ENCODE measurements at regions not wholly inside any gene's neighbourhood (a gene's known extent, or its start where the extent isn't known, plus 50 kb on each side); places are given as distances from the start of the nearest gene placed in this dataset.
"Not testable (repeated sequence)": the region's sequence is repeated elsewhere in the genome, so short reads cannot be mapped to it uniquely, and the experiment has no call there.

DNA sequence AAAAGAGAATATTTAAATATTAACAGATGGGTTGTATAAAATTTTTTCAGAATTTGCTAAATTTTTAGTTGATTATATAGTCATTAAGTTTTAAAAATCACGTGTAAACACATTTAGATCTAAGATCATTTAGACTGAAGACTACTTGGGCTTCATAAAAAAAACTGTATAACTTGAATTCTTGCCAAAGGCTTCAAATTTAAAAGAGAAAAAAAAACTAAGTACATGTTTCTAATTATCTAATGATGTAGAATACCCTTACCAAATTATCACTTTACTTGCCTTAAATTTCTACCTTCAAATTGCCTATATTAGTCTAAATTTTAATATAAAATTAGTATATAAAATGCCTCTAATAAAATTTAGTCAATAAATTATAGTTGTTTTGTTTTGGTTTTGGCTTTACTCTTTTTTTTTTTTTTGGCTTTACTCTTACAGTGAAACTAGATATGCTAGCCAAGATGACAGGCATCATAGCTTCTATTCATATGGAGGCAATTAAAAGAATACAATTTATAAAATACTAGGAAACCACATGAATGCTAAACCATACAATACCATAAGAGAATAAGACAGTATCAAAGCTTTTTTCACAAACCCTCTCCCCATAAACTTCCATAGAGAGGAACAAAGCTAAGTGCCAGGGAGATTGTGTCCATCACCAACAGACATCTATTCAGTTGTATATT is 183.1 kb upstream of the KCNMB2 start:
- DNase-seq (ENCODE audit: low spot score): no peak

DNA sequence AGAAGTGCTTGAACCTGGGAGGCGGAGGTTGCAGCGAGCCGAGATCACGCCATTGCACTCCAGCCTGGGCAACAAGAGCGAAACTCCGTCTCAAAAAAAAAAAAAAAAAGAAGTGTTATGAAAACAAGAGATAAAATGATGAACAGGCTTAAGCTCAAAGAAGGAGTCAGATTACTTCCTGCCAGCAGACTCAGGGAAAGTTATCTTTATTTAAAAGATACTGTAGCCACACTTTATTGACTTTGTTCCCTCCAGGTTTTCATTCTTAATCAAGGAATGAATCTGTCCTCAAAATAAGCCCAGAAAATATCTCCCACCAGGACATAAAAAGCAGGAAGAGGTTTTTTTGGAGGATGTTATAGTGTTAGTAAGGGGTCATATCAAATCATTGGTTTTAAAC is 176.5 kb upstream of the KCNMB2 start:
- DNase-seq (ENCODE audit: low spot score): no peak

DNA sequence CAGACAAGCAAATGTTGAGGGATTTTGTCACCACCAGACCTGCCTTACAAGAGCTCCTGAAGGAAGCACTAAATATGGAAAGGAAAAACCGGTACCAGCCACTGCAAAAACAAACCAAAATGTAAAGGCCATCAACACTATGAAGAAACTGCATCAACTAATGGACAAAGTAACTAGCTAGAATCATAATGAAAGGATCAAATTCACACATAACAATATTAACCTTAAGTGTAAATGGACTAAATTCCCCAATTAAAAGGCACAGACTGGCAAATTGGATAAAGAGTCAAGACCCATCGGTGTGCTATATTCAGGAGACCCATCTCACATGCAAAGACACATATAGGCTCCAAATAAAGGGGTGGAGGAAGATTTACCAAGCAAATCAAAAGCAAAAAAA is 173.2 kb upstream of the KCNMB2 start:
- not testable (repeated sequence) for DNase-seq (ENCODE audit: low spot score)

DNA sequence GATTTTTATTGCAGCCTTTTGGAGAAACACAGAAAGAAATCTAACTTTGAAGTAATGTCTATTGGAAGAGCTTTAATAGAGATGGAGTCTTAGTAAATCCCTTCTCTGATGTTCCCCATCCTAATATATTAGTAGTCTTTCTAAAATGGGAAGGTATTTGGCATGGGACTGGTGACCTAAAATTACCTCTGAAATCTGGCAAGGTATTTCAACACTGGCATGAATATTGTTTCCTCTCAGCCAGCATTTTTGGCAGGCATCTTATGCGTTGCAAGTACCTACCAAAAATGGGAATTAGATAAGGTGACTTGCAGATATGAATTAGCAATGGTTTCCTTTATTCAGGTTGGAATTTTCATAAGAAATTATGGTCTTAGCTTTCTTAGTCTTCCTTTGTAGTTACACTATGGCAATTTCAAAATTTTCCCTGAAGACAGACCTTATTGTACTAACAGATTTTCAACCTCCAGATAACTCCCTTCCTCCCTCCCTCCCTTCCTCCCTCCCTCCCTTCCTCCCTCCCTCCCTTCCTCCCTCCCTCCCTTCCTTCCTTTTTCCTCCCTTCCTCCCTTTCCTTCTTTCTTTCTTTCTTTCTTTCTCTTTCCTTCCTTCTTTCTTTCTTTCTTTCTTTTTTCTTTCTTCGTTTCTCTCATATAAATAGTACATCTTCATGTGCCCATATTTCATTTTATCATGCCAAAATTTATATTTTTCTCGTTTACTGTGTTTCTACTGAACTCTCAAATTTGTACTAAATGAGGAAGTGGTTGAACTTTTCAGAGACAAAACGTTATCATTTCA is 168.2 kb upstream of the KCNMB2 start:
- peak; percentile 22 for DNase-seq (ENCODE audit: low spot score)

DNA sequence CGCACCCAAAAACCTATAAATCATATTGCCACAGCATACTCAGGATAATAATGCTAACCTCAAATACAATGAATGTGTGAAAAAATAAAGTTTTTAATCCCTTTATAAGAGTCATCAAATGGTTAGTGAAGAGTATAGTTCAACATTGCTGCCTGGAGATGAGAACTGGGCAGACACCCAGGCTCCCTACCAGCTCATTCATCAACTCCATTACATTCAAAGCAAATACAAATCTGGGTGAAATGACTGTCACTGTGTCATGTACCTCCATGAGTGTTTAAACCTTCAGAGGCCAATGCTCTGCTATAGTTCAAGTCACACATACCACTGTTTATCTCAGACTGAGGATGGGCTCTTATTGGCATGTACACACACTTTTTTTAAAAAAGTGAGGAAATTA is 167.2 kb upstream of the KCNMB2 start:
- no peak for DNase-seq (ENCODE audit: low spot score)

DNA sequence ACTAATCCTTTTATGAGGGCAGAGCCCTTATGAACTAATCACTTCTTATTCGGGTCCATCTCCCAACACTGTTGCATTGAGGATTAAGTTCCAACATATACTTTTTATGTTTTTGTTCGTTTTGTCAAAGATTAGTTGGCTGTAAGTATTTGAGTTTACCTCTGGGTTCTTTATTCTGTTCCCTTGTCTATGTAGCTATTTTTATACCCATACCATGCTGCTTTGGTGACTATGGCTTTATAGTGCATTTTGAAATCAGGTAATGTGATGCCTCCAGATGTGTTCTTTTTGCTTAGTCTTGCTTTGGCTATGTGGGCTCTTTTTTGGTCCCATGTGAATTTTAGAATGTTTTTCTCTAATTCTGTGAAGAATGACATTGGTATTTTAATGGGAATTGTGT is 166.4 kb upstream of the KCNMB2 start:
- DNase-seq (ENCODE audit: low spot score): no peak

DNA sequence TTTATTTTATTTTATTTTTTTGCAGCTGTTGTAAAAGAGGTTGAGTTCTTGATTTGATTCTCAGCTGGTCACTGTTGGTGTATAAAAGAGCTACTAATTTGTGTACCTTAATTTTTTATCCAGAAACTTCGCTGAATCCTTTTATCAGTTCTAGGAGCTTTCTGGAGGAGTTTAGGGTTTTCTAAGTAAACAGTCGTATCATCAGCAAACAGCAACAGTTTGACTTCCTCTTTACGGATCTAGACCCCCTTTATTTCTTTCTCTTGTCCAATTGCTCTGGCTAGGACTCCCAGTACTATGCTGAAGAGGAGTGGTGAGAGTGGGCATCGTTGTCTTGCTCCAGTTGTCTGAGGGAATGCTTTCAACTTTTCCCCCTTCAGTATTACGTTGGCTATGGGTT is 165.8 kb upstream of the KCNMB2 start:
- no peak for DNase-seq (ENCODE audit: low spot score)

DNA sequence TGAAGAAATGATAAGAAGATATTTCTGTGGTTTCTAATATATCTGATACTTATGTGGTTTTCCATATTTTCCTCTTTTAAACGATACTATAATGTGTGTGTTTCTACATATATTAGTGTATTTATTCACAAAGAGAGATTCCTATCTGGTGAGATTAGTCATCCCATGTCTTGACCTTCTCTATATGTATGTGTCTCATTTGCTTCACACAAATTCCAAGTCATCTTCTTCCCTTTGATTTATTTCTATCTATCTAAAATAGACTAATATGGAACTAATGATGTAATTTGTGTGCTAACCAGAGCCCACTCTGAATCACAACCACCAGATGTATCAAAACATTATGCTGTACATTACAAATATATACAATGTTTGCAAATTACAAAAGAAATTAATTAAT is 154.7 kb upstream of the KCNMB2 start:
- DNase-seq (ENCODE audit: low spot score): no peak

DNA sequence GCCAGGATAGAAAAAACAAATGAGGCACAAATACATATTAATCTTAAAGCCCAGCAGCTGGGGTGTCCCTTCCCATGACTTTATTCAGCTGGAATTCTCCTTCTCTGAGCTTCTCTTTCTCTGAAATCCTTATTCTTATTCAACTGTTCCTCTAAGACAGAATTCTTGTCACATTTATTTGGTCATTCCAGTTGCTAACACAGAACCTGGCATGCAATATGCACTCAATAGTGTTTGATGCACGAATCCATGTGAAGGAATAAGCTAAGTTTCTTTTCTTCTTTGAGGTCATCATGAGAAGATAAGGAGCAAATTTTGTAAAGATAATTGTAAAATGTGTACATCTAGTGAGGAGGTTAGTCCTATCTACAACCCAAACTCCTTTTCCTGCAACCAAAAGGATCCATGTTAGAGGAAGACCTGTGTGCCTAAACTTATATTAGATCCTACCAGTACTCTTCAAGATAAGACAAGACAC is 154.2 kb upstream of the KCNMB2 start:
- no peak for DNase-seq (ENCODE audit: low spot score)

DNA sequence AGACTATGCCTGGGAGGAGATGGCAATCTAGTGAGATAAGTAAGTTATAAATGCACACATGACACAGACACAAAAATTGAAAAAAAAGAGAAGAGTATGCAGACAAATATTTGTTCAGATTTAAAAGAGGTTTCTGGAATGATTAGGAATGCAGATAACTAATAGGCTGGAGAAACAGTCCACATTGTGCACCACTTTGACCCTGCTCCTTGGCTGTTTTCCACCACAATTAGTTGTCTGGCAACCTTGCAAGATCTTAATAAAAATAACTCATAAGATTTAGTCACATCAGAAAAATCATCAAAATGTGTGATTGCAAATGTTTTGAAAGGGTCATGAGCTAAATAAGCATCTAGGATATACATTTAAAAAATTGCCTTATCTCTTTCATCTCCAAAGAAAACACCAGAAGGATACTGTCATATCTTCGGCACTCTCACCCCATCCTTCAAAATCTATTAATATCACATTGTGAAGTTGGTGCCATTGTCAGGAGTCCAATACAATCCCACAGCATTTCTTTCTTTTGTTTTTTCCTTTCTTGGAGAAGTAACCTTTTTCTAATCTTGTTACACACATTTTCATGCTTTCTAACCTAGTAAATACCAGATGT is 153.7 kb upstream of the KCNMB2 start:
- DNase-seq (ENCODE audit: low spot score): no peak

DNA sequence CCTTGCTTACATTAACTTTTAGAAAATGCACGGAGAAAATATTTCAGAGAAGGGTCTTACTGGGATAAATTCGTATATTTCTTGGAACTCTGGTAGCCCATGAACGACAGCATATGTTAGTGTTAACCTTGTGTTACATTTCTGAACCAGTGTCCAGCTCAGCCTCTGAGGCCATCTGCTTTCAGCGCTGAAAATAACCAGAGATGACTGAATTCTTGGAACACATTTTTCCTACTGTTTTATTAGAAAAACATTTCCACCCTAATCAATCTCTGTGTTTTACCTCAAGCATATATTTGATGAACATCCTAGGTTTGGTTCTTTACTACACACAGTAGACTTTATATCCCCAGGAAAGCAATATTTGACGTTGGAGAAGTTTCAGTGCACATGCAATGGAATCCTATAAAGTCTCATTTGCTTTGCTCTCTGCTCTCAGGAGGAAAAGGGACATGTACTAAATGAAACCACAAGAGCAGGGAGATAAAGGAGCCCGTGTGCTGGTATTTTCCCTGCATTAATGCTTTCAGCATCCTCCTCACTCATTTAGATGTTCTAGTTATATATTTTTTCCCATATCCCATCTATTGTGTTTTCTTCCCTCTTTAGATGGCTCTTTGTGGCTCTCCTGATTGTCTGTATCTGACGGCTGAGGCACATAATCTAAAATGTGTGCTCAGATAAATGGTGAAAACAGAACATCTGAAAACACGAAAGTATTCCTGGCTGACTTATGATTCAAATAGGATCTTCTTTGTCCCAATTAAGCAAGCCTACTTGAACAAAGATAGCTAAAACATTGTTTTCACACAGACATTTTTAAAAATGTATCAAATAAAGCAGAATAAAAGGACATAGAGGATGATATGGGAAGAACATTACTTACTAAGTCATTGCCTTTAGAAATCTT is 151.7 kb upstream of the KCNMB2 start:
- DNase-seq (ENCODE audit: low spot score): peak; percentile 41

DNA sequence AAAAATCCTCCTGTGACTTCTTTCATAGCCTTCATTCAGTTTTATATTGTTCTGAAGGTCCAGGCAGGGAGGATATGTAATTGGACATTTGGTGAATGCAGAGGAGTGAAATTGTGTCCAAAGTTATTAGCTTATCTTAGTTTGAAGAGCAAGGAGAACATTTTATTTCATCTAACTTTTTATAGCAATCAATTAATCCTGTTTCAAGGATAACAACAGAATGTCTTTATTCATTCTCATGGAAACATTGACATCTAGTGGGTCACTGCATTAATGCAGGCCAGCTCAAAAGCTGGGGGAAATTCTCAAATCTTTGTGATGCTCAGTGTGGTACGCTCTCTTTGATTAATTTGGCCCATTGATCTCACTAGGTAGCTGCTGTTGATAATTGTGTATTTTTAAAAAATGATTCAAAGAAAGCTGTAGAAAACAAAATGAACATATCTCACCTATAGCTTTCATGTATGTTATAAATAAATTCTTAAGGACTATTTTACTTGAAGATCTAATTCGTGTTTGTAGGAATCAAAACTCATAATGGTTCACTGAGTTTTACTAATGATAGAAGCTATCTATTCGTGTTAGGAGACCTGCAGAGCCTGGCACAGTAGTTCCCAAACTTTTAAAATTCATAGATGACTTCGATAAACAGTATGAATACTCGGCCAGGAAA is 150.8 kb upstream of the KCNMB2 start:
- DNase-seq (ENCODE audit: low spot score): peak; percentile 70

DNA sequence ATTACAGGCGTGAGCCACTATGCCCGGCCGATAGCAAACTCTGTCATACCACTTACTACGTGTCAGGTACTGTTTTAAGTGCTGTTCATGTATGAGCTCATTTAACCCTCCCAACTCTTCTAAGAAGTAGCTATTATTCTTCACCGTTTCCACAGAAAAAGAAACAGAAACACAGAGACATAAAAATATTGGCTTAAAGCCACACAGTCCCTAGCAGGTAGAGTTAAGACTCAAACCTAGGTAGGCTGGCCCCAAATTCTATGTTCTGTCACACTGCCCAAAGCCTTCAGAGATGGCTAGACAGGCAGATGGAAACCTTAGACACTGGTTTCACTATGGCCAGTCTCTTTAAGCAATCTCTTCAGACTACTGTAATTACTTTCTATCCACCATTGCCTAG is 149.8 kb upstream of the KCNMB2 start:
- no peak for DNase-seq (ENCODE audit: low spot score)

DNA sequence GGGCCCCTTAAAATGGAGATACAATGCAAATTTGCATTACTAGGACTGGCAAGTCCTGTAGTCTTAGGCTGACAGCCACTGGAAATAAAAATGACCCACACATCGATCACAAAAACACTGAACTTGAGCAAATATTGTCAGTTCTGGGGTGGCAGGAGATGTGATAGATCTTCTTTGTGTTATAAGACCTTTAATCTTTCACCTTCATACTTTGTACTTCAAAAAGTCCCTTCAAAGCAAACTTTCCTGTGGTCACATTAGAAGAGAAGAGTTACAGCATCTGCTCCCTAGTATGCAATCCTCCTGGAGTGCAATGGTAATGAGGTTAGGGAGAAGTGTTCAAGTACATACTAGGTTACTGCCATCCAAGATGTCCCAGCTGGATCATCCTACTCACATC is 149.4 kb upstream of the KCNMB2 start:
- no peak for DNase-seq (ENCODE audit: low spot score)

DNA sequence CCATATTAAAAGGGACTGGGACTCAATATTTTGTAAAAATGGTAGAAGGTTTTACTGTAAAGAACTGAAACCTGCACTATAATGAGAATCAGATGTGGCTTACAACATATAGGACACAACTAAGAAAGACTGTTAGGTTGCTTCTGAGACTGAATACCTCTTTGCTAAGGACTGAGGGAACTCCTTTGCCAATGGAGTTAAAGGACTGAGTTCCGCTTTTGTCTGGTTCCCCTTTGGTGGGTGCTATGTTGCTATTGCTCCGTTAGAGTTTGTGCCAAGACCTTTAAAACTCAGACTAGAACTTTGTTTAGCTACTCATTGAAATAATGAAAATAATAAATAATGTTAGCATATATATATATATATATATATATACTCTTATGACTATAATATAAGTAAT is 147.8 kb upstream of the KCNMB2 start:
- DNase-seq (ENCODE audit: low spot score): no peak

DNA sequence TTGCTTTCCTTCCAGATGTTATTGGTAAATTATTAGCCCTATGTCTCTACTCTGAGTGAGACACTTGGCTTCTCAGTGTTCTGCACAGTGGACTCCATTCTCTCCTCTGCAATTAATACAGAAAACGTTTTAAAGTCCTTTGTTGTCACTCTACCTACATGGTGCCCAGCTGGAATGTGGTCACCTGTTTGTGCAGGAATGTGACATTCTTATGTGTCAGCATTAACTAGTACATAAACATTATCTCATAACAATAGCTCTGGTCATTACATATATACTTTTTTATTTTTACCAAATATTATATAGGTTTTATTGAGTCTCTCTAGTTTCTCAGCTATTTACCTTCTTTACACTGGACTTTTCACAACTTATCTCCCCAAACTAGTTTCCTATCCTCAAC is 147.0 kb upstream of the KCNMB2 start:
- DNase-seq (ENCODE audit: low spot score): no peak

DNA sequence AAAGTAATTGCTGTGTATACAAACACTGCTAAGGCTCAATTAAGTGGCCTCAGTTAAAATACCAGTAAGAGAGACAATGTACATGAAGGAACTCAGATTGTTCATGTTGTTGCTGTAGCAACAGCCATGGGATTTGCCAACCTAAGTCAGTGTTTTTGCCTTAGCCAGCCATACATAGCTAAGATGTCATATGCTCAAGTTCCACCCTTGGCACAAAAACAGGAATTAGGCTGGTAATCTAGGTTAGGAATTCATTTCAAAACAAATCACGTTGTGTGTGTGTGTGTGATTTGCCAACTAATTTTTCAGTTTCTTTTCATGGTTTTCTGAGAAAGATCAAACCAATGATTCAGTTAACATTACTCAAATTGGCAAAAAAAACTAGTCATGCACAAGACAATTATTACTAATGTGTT is 143.7 kb upstream of the KCNMB2 start:
- DNase-seq (ENCODE audit: low spot score): no peak

DNA sequence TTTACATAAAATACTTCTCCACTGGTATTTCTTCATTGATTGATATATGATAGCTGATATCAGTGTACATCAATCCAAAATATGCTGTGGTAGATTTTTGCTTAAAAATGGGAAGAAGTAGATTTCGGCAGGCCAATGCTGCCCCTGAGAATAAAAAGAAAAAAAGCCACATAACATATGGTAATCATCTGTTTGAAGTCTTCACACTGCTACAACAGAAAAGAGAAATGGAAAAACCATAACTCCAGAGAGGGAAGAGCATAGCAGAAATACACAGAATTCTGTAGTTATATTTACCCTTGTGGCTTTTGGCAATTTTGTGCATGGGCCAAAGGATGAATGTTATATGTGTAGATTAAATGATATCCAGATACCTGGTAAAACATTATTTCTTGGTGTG is 143.1 kb upstream of the KCNMB2 start:
- DNase-seq (ENCODE audit: low spot score): no peak

DNA sequence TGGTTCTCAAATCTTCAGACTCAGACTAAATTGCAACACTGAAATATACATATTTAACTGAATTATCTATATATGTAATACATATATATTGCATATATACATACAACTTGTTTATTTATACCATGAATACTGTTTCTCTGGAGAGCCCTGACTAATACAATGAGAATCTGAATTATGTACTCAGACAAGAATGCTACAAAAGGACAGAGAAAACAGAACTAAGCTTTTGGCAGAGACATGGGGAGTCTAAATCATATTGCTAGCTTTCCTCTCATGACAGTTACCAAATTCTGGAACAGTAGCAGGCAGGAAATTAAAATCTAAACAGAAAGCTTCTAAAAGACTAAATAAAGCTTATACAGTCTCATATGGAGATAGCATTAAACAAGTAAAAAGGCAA is 142.4 kb upstream of the KCNMB2 start:
- DNase-seq (ENCODE audit: low spot score): no peak

DNA sequence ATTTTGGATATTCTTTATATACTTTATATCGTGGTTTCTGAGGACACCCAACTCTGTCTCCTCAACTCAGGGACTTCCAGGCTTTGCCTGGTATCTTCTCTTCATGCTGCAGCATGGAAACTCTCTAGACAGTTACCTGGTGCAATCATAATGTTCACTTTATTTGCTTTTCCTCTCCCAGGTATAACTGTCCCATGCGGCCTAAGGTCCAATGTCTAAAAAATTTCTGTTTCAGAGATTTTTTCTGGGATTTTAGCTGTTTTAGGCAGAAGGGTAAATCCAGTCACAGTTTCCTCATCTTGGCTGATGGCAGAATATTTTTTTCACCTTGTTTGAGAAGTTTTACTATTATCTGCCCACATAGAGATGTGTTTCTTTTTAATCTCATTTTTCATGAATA is 139.9 kb upstream of the KCNMB2 start:
- DNase-seq (ENCODE audit: low spot score): no peak

DNA sequence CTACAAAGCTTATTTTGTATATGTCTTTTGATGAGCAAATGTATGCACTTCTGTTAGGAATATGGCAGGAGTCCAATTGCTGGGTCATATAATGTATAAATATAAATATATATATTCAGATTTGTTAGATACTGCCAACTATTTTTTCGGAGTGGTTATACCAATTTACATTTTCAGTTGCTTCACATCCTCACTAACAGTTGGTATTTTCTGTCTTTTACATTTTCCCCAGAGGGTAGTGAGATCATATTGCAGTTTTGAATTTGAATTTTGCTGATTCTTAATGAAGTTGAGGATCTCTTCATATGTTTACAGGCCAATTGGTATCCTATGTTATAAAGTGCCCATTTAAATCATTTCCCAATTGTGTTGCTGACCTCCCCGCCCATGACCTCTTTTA is 139.0 kb upstream of the KCNMB2 start:
- DNase-seq (ENCODE audit: low spot score): no peak

DNA sequence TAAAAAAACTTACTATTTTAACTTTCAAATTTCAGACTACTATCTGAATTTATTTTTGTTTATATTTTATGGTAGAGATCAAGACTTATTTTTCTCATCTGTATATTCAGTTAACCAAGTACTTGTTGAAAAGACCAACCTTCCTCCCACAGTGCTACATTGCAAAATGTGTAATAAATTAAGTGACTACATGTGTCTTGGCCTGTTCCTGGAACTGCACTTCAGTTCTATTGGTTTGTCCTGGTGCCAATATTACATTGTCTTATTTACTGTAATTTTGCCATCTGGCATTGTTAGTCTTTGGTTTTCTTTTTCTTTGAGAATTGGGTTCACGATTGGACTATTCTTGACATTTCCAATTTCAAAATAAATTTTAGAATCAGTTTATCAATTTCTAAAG is 138.4 kb upstream of the KCNMB2 start:
- no peak for DNase-seq (ENCODE audit: low spot score)

All from pons (tissue), 1 donor.